Small intestine (tissue), 7 donors: ENCODE measurements at regions not wholly inside any gene's neighbourhood (a gene's known extent, or its start where the extent isn't known, plus 50 kb on each side); places are given as distances from the start of the nearest gene placed in this dataset.

Experiments
- DNase-seq, 2 donors: peaks; one replicate each; pipeline versions ENCODE4 v3.0.0 to v3.0.0-alpha.2; 2013
- FAIRE-seq: peaks from 2 replicates; lab custom pipeline; 2012; peaks lifted over from hg19 to GRCh38; lab: Jason Lieb, UNC
- H3K27ac ChIP-seq, 3 donors: one replicate each; pipeline ENCODE4 v1.5.1; 2013; ENCODE audit warnings: low read length in 2 of 3, mild to moderate bottlenecking in 2 of 3, control low read depth in 1 of 3, inconsistent platforms in 1 of 3, low read depth in 1 of 3, moderate library complexity in 1 of 3
- H3K27me3 ChIP-seq, 3 donors: one replicate each; pipeline ENCODE4 v1.6.1; 2013; ENCODE audit warnings: low read length in 3 of 3, inconsistent platforms in 1 of 3; ENCODE audit not compliant: control insufficient read depth in 3 of 3, insufficient read depth in 3 of 3
- H3K36me3 ChIP-seq, 3 donors: one replicate each; pipeline ENCODE4 v1.6.1; 2013; ENCODE audit warnings: low read length in 3 of 3, inconsistent platforms in 1 of 3, low read depth in 1 of 3, mild to moderate bottlenecking in 1 of 3, moderate library complexity in 1 of 3; ENCODE audit not compliant: control insufficient read depth in 3 of 3, insufficient read depth in 2 of 3
- H3K4me1 ChIP-seq, 3 donors: one replicate each; pipeline ENCODE4 v1.6.1; 2013; ENCODE audit warnings: low read length in 2 of 3, inconsistent platforms in 1 of 3, low read depth in 1 of 3, mild to moderate bottlenecking in 1 of 3, moderate library complexity in 1 of 3; ENCODE audit not compliant: control insufficient read depth in 3 of 3, insufficient read depth in 2 of 3
- H3K4me3 ChIP-seq, 3 donors: one replicate each; pipeline ENCODE4 v1.5.1; 2013; ENCODE audit warnings: low read length in 3 of 3, control low read depth in 1 of 3, inconsistent platforms in 1 of 3, low read depth in 1 of 3, mild to moderate bottlenecking in 1 of 3, moderate library complexity in 1 of 3
- H3K9me3 ChIP-seq, 2 donors: one replicate each; pipeline ENCODE4 v1.6.1; 2013; ENCODE audit warnings: low read depth in 1 of 2, low read length in 1 of 2; ENCODE audit not compliant: control insufficient read depth in 2 of 2, insufficient read depth in 1 of 2
- WGBS, 3 donors: extraction: QIAGEN DNeasy Blood & Tissue Kit; methylation state at CpG; one replicate each; pipeline ENCODE4 v1.1.7; 2013; 5-methylcytosine and 5-hydroxymethylcytosine counted together
- donor health status: healthy with polysubstance abuse.
- donor health status: control.
- donor health status: control.
- donor health status: Bipolar disorder and iron deficiency.
- donor health status: healthy.

- H3K36me3 ChIP-seq = no peaks in the 10 kb centered on the region
- H3K27me3 ChIP-seq = no peaks in the 10 kb centered on the region
- DNase-seq (no peak), FAIRE-seq (no peak)
- H3K4me1 ChIP-seq = no peaks in the 10 kb centered on the region
- 77 to 81% (median 78%) methylated on average over 4 of the region's 4 CpGs for WGBS, 3 donors
- H3K27ac ChIP-seq = no peak overlapping the region
- H3K4me3 ChIP-seq = no peak overlapping the region
- no peaks in the 10 kb centered on the region for H3K9me3 ChIP-seq
These were observed 614.3 kb downstream of the ZEB2 start for GRCh38 chr2:143905587-143905986.

- DNase-seq (no peak), FAIRE-seq (no peak)
- Histone ChIP-seq H3K4me1 (no peaks in the 10 kb centered on the region), H3K4me3 (no peak overlapping the region), H3K9me3 (no peaks in the 10 kb centered on the region), H3K36me3 (no peaks in the 10 kb centered on the region), H3K27ac (no peak overlapping the region), H3K27me3 (no peaks in the 10 kb centered on the region)
- 62 to 81% (median 64%) methylated on average over 5 of the region's 5 CpGs for WGBS, 3 donors
These were observed 616.6 kb downstream of the ZEB2 start for GRCh38 chr2:143903172-143903856.

- H3K27ac ChIP-seq = no peak overlapping the region
These were observed 618.6 kb downstream of the ZEB2 start for GRCh38 chr2:143901185-143901842.

GRCh38 chr2:143899987-143900386, 619.9 kb downstream of the ZEB2 start:
- no peak for DNase-seq
- Histone ChIP-seq H3K27ac (no peak overlapping the region), H3K9me3 (no peaks in the 10 kb centered on the region), H3K36me3 (no peaks in the 10 kb centered on the region), H3K27me3 (no peaks in the 10 kb centered on the region), H3K4me1 (no peaks in the 10 kb centered on the region), H3K4me3 (no peak overlapping the region)
- 78 to 90% (median 87%) methylated on average over 4 of the region's 4 CpGs for WGBS, 3 donors
- FAIRE-seq = no peak

More at GRCh38 chr2:143901185-143901842, 618.6 kb downstream of the ZEB2 start:
- FAIRE-seq (no peak), DNase-seq (no peak)
- 75 to 91% (median 79%) methylated on average over 4 of the region's 4 CpGs for WGBS, 3 donors
- Histone ChIP-seq H3K36me3 (no peaks in the 10 kb centered on the region), H3K9me3 (no peaks in the 10 kb centered on the region), H3K4me1 (no peaks in the 10 kb centered on the region), H3K27me3 (no peaks in the 10 kb centered on the region), H3K4me3 (no peak overlapping the region)

- H3K9me3 ChIP-seq = no peaks in the 10 kb centered on the region
- DNase-seq = no peak
- H3K27me3 ChIP-seq = no peaks in the 10 kb centered on the region
- no peaks in the 10 kb centered on the region for H3K36me3 ChIP-seq
- 60 to 88% (median 82%) methylated on average over 3 of the region's 3 CpGs for WGBS, 3 donors
- no peak for FAIRE-seq
- H3K4me3 ChIP-seq = no peak overlapping the region
- H3K27ac ChIP-seq = no peak overlapping the region
- H3K4me1 ChIP-seq = no peaks in the 10 kb centered on the region
These were observed 626.5 kb downstream of the ZEB2 start for GRCh38 chr2:143893371-143893770.

GRCh38 chr2:143891879-143892308, 628.0 kb downstream of the ZEB2 start:
- FAIRE-seq (no peak), DNase-seq (no peak)
- Histone ChIP-seq H3K4me3 (no peak overlapping the region), H3K27me3 (no peaks in the 10 kb centered on the region), H3K9me3 (no peaks in the 10 kb centered on the region), H3K36me3 (no peaks in the 10 kb centered on the region), H3K4me1 (no peaks in the 10 kb centered on the region), H3K27ac (no peak overlapping the region)
- 76 to 82% (median 81%) methylated on average over 7 of the region's 7 CpGs for WGBS, 3 donors

GRCh38 chr2:143890798-143891197, 629.1 kb downstream of the ZEB2 start:
- H3K4me1 ChIP-seq = no peaks in the 10 kb centered on the region
- no peaks in the 10 kb centered on the region for H3K9me3 ChIP-seq
- no peak overlapping the region for H3K4me3 ChIP-seq
- H3K36me3 ChIP-seq = no peaks in the 10 kb centered on the region
- DNase-seq = no peak
- H3K27ac ChIP-seq = no peak overlapping the region
- 56 to 67% (median 60%) methylated on average over 3 of the region's 3 CpGs for WGBS, 3 donors
- no peaks in the 10 kb centered on the region for H3K27me3 ChIP-seq
- FAIRE-seq = no peak

- no peaks in the 10 kb centered on the region for H3K27me3 ChIP-seq
- DNase-seq (no peak), FAIRE-seq (no peak)
- no peaks in the 10 kb centered on the region for H3K36me3 ChIP-seq
- H3K4me3 ChIP-seq = no peak overlapping the region
- no peaks in the 10 kb centered on the region for H3K9me3 ChIP-seq
- WGBS, 3 donors = 79 to 90% (median 85%) methylated on average over 4 of the region's 4 CpGs
- no peaks in the 10 kb centered on the region for H3K4me1 ChIP-seq
- no peak overlapping the region for H3K27ac ChIP-seq
These were observed 630.7 kb downstream of the ZEB2 start for GRCh38 chr2:143889216-143889615.
